Activated CD4-positive, CD25-positive, alpha-beta regulatory T cell treated with anti-CD3 and anti-CD28 coated beads, Interleukin-2, amount 50 U/mL, for 24 hours (primary cell): ENCODE measurements at regions not wholly inside any gene's neighbourhood (a gene's known extent, or its start where the extent isn't known, plus 50 kb on each side); places are given as distances from the start of the nearest gene placed in this dataset.

ENCODE experiments used
- ATAC-seq, 2 donors: fragments of 150-1000 bp; cut with Tn5 transposase; one replicate each; pipeline ENCODE4 v1.10.0; 2021; ENCODE audit warnings: mild to moderate bottlenecking in 1 of 2, moderate library complexity in 1 of 2

GRCh38 chr21:16969636-16970035 lies 543.2 kb upstream of the CXADR start:
- ATAC-seq, result no peak

- no peak for ATAC-seq
These were observed 538.8 kb upstream of the CXADR start for GRCh38 chr21:16974060-16974459.

- ATAC-seq, result no peak
These were observed 536.6 kb upstream of the CXADR start for GRCh38 chr21:16976193-16976592.

- no peak for ATAC-seq
These were observed 534.4 kb upstream of the CXADR start for GRCh38 chr21:16978309-16978895.

GRCh38 chr21:16979574-16979973 lies 533.3 kb upstream of the CXADR start:
- ATAC-seq, result no peak

- no peak for ATAC-seq
These were observed 529.4 kb upstream of the CXADR start for GRCh38 chr21:16983420-16983819.

- ATAC-seq, result no peak
These were observed 520.4 kb upstream of the CXADR start for GRCh38 chr21:16992448-16992847.

- no peak for ATAC-seq
These were observed 519.3 kb upstream of the CXADR start for GRCh38 chr21:16993416-16994038.

- no peak for ATAC-seq
These were observed 510.1 kb upstream of the CXADR start for GRCh38 chr21:17002594-17003257.

- ATAC-seq, result no peak
These were observed 509.6 kb upstream of the CXADR start for GRCh38 chr21:17003258-17003615.

GRCh38 chr21:17003763-17004373 lies 509.0 kb upstream of the CXADR start:
- ATAC-seq, result no peak

GRCh38 chr21:17032141-17032655 lies 480.6 kb upstream of the CXADR start:
- no peak for ATAC-seq

- ATAC-seq, result no peak
These were observed 468.1 kb upstream of the CXADR start for GRCh38 chr21:17044696-17045095.

GRCh38 chr21:17045214-17045853 lies 467.5 kb upstream of the CXADR start:
- ATAC-seq, result no peak

GRCh38 chr21:17048974-17049373 lies 463.9 kb upstream of the CXADR start:
- no peak for ATAC-seq

GRCh38 chr21:17050156-17050555 lies 462.7 kb upstream of the CXADR start:
- no peak for ATAC-seq

GRCh38 chr21:17050646-17051045 lies 462.2 kb upstream of the CXADR start:
- ATAC-seq, result no peak

- ATAC-seq, result no peak
These were observed 461.8 kb upstream of the CXADR start for GRCh38 chr21:17051054-17051453.

GRCh38 chr21:17053321-17053720 lies 459.5 kb upstream of the CXADR start:
- no peak for ATAC-seq

- ATAC-seq, result no peak
These were observed 452.9 kb upstream of the CXADR start for GRCh38 chr21:17059936-17060335.

- ATAC-seq, result no peak
These were observed 446.8 kb upstream of the CXADR start for GRCh38 chr21:17066006-17066405.

GRCh38 chr21:17071093-17071492 lies 441.8 kb upstream of the CXADR start:
- no peak for ATAC-seq

- no peak for ATAC-seq
These were observed 431.6 kb upstream of the CXADR start for GRCh38 chr21:17081193-17081592.
